OCI-LY1 (cell line): ENCODE measurements at regions not wholly inside any gene's neighbourhood (a gene's known extent, or its start where the extent isn't known, plus 50 kb on each side); places are given as distances from the start of the nearest gene placed in this dataset.

Experiments used
- H2AFZ ChIP-seq: fragments of 200-600 bp; sonication (generic), shearing (Covaris generic); 2 replicates; pipeline ENCODE4 v1.6.0; 2014; ENCODE audit warnings: antibody characterized with exemption, mild to moderate bottlenecking, low read length
- H3F3A ChIP-seq: fragments of 200-600 bp; sonication (generic), shearing (Covaris generic); 2 replicates; pipeline ENCODE4 v1.6.0; 2014; ENCODE audit warnings: mild to moderate bottlenecking, antibody characterized with exemption, low read length, moderate library complexity; ENCODE audit not compliant: insufficient read depth
- H3K27ac ChIP-seq: fragments of 200-600 bp; sonication (generic); 2 replicates; pipeline ENCODE4 v1.5.1; 2014; ENCODE audit warnings: low read length, mixed run types, mild to moderate bottlenecking, low read depth; ENCODE audit not compliant: poor library complexity, severe bottlenecking
- H3K27me3 ChIP-seq: fragments of 200-600 bp; sonication (generic); 2 replicates; pipeline ENCODE4 v1.6.0; 2014; ENCODE audit warnings: antibody characterized with exemption, mild to moderate bottlenecking, low read length, moderate library complexity; ENCODE audit not compliant: insufficient read depth
- H3K36me3 ChIP-seq: fragments of 200-600 bp; sonication (generic); 2 replicates; pipeline ENCODE4 v1.6.1; 2014; ENCODE audit warnings: mild to moderate bottlenecking, antibody characterized with exemption, low read length, moderate library complexity, mixed read lengths; ENCODE audit not compliant: insufficient read depth
- H3K4me1 ChIP-seq: fragments of 200-600 bp; sonication (generic); 2 replicates; pipeline ENCODE4 v1.5.1; 2014; ENCODE audit warnings: mild to moderate bottlenecking, low read length, moderate library complexity; ENCODE audit not compliant: insufficient read depth, severe bottlenecking
- H3K4me2 ChIP-seq: fragments of 200-600 bp; sonication (generic), shearing (Covaris generic); 2 replicates; pipeline ENCODE4 v1.6.1; 2014; ENCODE audit warnings: low read length
- H3K4me3 ChIP-seq: fragments of 200-600 bp; sonication (generic); 2 replicates; pipeline ENCODE4 v1.5.1; 2014; ENCODE audit warnings: low read length, low read depth, mild to moderate bottlenecking, mixed read lengths; ENCODE audit not compliant: poor library complexity, severe bottlenecking
- H3K79me2 ChIP-seq: fragments of 200-600 bp; shearing (Covaris generic); 2 replicates; pipeline ENCODE4 v1.6.1; 2016; ENCODE audit warnings: mixed run types, low read length, mixed read lengths; ENCODE audit not compliant: insufficient read depth
- H3K9ac ChIP-seq: fragments of 200-600 bp; sonication (generic), shearing (Covaris generic); 2 replicates; pipeline ENCODE4 v1.6.1; 2014; ENCODE audit warnings: mild to moderate bottlenecking, low read length, mixed read lengths
- H3K9me2 ChIP-seq: fragments of 200-600 bp; sonication (generic), shearing (Covaris generic); 2 replicates; pipeline ENCODE4 v1.6.1; 2014; ENCODE audit warnings: low read depth, mild to moderate bottlenecking, low read length, mixed read lengths
- H3K9me3 ChIP-seq: fragments of 200-600 bp; shearing (Covaris generic); 2 replicates; pipeline ENCODE4 v1.6.1; 2014; ENCODE audit warnings: low read length, mixed read lengths
- H4K20me1 ChIP-seq: fragments of 200-600 bp; sonication (generic), shearing (Covaris generic); 2 replicates; pipeline ENCODE4 v1.6.0; 2016; ENCODE audit warnings: mild to moderate bottlenecking, low read length; ENCODE audit not compliant: insufficient read depth
- EZH2 ChIP-seq: fragments of 200-600 bp; sonication (generic), shearing (Covaris generic); IDR thresholded peaks from 2 replicates; pipeline ENCODE4 v1.8.0; 2017; ENCODE audit warnings: borderline replicate concordance, mixed run types, mild to moderate bottlenecking, antibody characterized with exemption, low read length, moderate library complexity, mixed read lengths
- TF ChIP-seq, protein P1 (sequence below): fragments of 200-600 bp; sonication (generic), shearing (Covaris generic); IDR thresholded peaks from 2 replicates; pipeline ENCODE4 v1.5.1; 2017; ENCODE audit warnings: mild to moderate bottlenecking, antibody characterized with exemption, low read length, moderate library complexity, mixed read lengths

- Histone ChIP-seq H3K4me2 (no peak overlapping the region), H3K27ac (no peak overlapping the region), H3K9me3 (no peaks in the 10 kb centered on the region), H3K36me3 (no peaks in the 10 kb centered on the region), H3K4me1 (no peaks in the 10 kb centered on the region), H3F3A (no peaks in the 10 kb centered on the region), H2AFZ (no peak overlapping the region), H3K27me3 (no peaks in the 10 kb centered on the region), H4K20me1 (no peaks in the 10 kb centered on the region), H3K4me3 (no peak overlapping the region), H3K79me2 (no peaks in the 10 kb centered on the region), H3K9ac (no peak overlapping the region), H3K9me2 (no peaks in the 10 kb centered on the region)
- no peak for TF ChIP-seq EZH2
- TF ChIP-seq, protein P1, sequence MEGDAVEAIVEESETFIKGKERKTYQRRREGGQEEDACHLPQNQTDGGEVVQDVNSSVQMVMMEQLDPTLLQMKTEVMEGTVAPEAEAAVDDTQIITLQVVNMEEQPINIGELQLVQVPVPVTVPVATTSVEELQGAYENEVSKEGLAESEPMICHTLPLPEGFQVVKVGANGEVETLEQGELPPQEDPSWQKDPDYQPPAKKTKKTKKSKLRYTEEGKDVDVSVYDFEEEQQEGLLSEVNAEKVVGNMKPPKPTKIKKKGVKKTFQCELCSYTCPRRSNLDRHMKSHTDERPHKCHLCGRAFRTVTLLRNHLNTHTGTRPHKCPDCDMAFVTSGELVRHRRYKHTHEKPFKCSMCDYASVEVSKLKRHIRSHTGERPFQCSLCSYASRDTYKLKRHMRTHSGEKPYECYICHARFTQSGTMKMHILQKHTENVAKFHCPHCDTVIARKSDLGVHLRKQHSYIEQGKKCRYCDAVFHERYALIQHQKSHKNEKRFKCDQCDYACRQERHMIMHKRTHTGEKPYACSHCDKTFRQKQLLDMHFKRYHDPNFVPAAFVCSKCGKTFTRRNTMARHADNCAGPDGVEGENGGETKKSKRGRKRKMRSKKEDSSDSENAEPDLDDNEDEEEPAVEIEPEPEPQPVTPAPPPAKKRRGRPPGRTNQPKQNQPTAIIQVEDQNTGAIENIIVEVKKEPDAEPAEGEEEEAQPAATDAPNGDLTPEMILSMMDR: no peak
Observed at GRCh38 chr10:118835682-118836326, 81.0 kb upstream of the CACUL1 start.

GRCh38 chr10:118838364-118838763 is 83.6 kb upstream of the CACUL1 start:
- Histone ChIP-seq H3K9me3 (no peaks in the 10 kb centered on the region), H3K36me3 (no peaks in the 10 kb centered on the region), H3K4me3 (no peak overlapping the region), H3K79me2 (no peaks in the 10 kb centered on the region), H3K27ac (no peak overlapping the region), H3K9ac (no peak overlapping the region), H3F3A (no peaks in the 10 kb centered on the region), H3K9me2 (no peaks in the 10 kb centered on the region), H3K4me2 (no peak overlapping the region), H2AFZ (no peak overlapping the region), H3K4me1 (no peaks in the 10 kb centered on the region), H4K20me1 (no peaks in the 10 kb centered on the region), H3K27me3 (no peaks in the 10 kb centered on the region; the same call in 1 of the 2 replicates)
- no peak for TF ChIP-seq EZH2
- TF ChIP-seq, protein P1: no peak

- Histone ChIP-seq H3K9me3 (no peaks in the 10 kb centered on the region), H3K79me2 (no peaks in the 10 kb centered on the region), H3K4me1 (no peaks in the 10 kb centered on the region), H3K36me3 (no peaks in the 10 kb centered on the region), H3K4me3 (no peak overlapping the region), H3F3A (no peaks in the 10 kb centered on the region), H3K4me2 (no peak overlapping the region), H4K20me1 (no peaks in the 10 kb centered on the region), H2AFZ (no peak overlapping the region), H3K27ac (no peak overlapping the region), H3K27me3 (no peaks in the 10 kb centered on the region; the same call in 1 of the 2 replicates), H3K9me2 (no peaks in the 10 kb centered on the region), H3K9ac (no peak overlapping the region)
- no peak for TF ChIP-seq EZH2
- TF ChIP-seq, protein P1: no peak
Observed at GRCh38 chr10:118839348-118839747, 84.6 kb upstream of the CACUL1 start.
